ENCODE measurements at regions not wholly inside any gene's neighbourhood (a gene's known extent, or its start where the extent isn't known, plus 50 kb on each side); places are given as distances from the start of the nearest gene placed in this dataset.

GRCh38 chr6:74863968-74864367, 341.9 kb downstream of the COL12A1 start:
- H3K4me1 ChIP-seq (ENCODE audit: insufficient read depth, low read length): no peaks in the 10 kb centered on the region
- no peak for ATAC-seq
- no peaks in the 10 kb centered on the region for H3K9me3 ChIP-seq (ENCODE audit: low read length)
- intact Hi-C loops (cut with micrococcal nuclease; ENCODE audit: unreplicated experiment) (no loop called here), in situ Hi-C loops (cut with HindIII; ENCODE audit: extremely low pct_ligation_motif_present, low pct_unique_long_range_greater_than_20kb) (no loop called here)
- no TSS peak for BruUV-seq (replicated peaks)
- no peak overlapping the region for H2AFZ ChIP-seq (ENCODE audit: low read length)
- no peaks in the 10 kb centered on the region for H3K79me2 ChIP-seq (ENCODE audit: insufficient read depth, low read length)
- no peaks in the 10 kb centered on the region for H4K20me1 ChIP-seq (ENCODE audit: insufficient read depth, low read length)
- H3K27me3 ChIP-seq (ENCODE audit: control insufficient read depth in 1 of 2, insufficient read depth in 2 of 2, low read length in 2 of 2): 0 out of 5 replicates have a peak, but pooled peaks cover 0 to 4% of the 10 kb centered on the region in 2 experiments
- no peak overlapping the region for H3K9ac ChIP-seq (ENCODE audit: insufficient read depth, low read depth, low read length)
- no peaks in the 10 kb centered on the region for H3K36me3 ChIP-seq (replicated peaks in 1 of 2; ENCODE audit: control insufficient read depth in 1 of 2, insufficient read depth in 2 of 2, low read length in 2 of 2)
- no peak for FAIRE-seq
- WGBS (ENCODE audit: low lambda C conversion rate): 0% methylated on average over 1 of the region's 1 CpG
- no peak for DNase-seq (ENCODE audit: low spot score)
- H3K27ac ChIP-seq (ENCODE audit: extremely low read length, insufficient read depth, low read length): no peak overlapping the region
- no peak overlapping the region for H3K4me3 ChIP-seq (replicated peaks in 1 of 3; ENCODE audit: insufficient read depth in 1 of 3, low read depth in 2 of 3, low read length in 3 of 3)
- CTCF ChIA-PET (ENCODE audit: low intra/inter-chr PET ratio, low total read pairs): no interaction called here
- no peak for TF ChIP-seq GABPB1 (CRISPR knock-in tag; IDR thresholded peaks at IDR 0.05)
- TF ChIP-seq KAT7 (CRISPR knock-in tag; IDR thresholded peaks at IDR 0.05; ENCODE audit: borderline replicate concordance): no peak
- TF ChIP-seq MBD4 (IDR thresholded peaks at IDR 0.05; ENCODE audit: borderline replicate concordance, low read length): no peak
- TF ChIP-seq ZNF766 (CRISPR knock-in tag; IDR thresholded peaks at IDR 0.05; ENCODE audit: borderline replicate concordance): no peak
- no peak for TF ChIP-seq HES4 (CRISPR knock-in tag; IDR thresholded peaks at IDR 0.05; ENCODE audit: borderline replicate concordance)
- no peak for TF ChIP-seq RORA (CRISPR knock-in tag; IDR thresholded peaks at IDR 0.05)
- TF ChIP-seq E2F5 (CRISPR knock-in tag; conservative IDR thresholded peaks at IDR 0.05): no peak
- TF ChIP-seq ZNF713 (CRISPR knock-in tag; IDR thresholded peaks at IDR 0.05): no peak
- no peak for TF ChIP-seq KMT2A (CRISPR knock-in tag; IDR thresholded peaks at IDR 0.05)
- no peak for TF ChIP-seq CHD2 (IDR thresholded peaks at IDR 0.05; ENCODE audit: low read depth, low read length)
- TF ChIP-seq ZNF670 (CRISPR knock-in tag; IDR thresholded peaks at IDR 0.05; ENCODE audit: borderline replicate concordance): no peak
- no peak for TF ChIP-seq MXD1 (CRISPR knock-in tag; IDR thresholded peaks at IDR 0.05)
- no peak overlapping the region for H3K4me2 ChIP-seq (ENCODE audit: low read depth, low read length)
- POLR2A ChIA-PET: no interaction called here

All from HepG2 (cell line).